ENCODE measurements at regions not wholly inside any gene's neighbourhood (a gene's known extent, or its start where the extent isn't known, plus 50 kb on each side); places are given as distances from the start of the nearest gene placed in this dataset.

- Histone ChIP-seq H3K27ac (ENCODE audit: low read depth, low read length) (no peak overlapping the region), H3K9me3 (ENCODE audit: control insufficient read depth in 5 of 5, low read length in 5 of 5) (no peaks in the 10 kb centered on the region), H3K9ac (ENCODE audit: low read length in 5 of 5) (no peak overlapping the region), H3K4me1 (ENCODE audit: control insufficient read depth in 5 of 5, insufficient read depth in 5 of 5, low read length in 5 of 5) (no peaks in the 10 kb centered on the region), H3K4me3 (ENCODE audit: low read depth in 1 of 5, low read length in 5 of 5) (no peak overlapping the region), H3K27me3 (ENCODE audit: control insufficient read depth in 5 of 5, insufficient read depth in 4 of 5, low read length in 5 of 5) (no peaks in the 10 kb centered on the region), H3K36me3 (ENCODE audit: control insufficient read depth in 5 of 5, insufficient read depth in 5 of 5, low read length in 5 of 5) (no peaks in the 10 kb centered on the region)
Observed at GRCh38 chr13:79097201-79097600, 308.9 kb downstream of the RBM26 start.

GRCh38 chr13:79096099-79096498, 310.0 kb downstream of the RBM26 start:
- no peaks in the 10 kb centered on the region for H3K27me3 ChIP-seq (ENCODE audit: control insufficient read depth in 5 of 5, insufficient read depth in 4 of 5, low read length in 5 of 5)
- no peaks in the 10 kb centered on the region for H3K9me3 ChIP-seq (ENCODE audit: control insufficient read depth in 5 of 5, low read length in 5 of 5)
- H3K9ac ChIP-seq (ENCODE audit: low read length in 5 of 5): no peak overlapping the region
- H3K27ac ChIP-seq (ENCODE audit: low read depth, low read length): no peak overlapping the region
- no peaks in the 10 kb centered on the region for H3K4me1 ChIP-seq (ENCODE audit: control insufficient read depth in 5 of 5, insufficient read depth in 5 of 5, low read length in 5 of 5)
- no peaks in the 10 kb centered on the region for H3K36me3 ChIP-seq (ENCODE audit: control insufficient read depth in 5 of 5, insufficient read depth in 5 of 5, low read length in 5 of 5)
- no peak overlapping the region for H3K4me3 ChIP-seq (ENCODE audit: low read depth in 1 of 5, low read length in 5 of 5)

GRCh38 chr13:79090552-79091124, 315.4 kb downstream of the RBM26 start:
- H3K9ac ChIP-seq (ENCODE audit: low read length in 5 of 5): no peak overlapping the region
- no peaks in the 10 kb centered on the region for H3K36me3 ChIP-seq (ENCODE audit: control insufficient read depth in 5 of 5, insufficient read depth in 5 of 5, low read length in 5 of 5)
- H3K4me1 ChIP-seq (ENCODE audit: control insufficient read depth in 5 of 5, insufficient read depth in 5 of 5, low read length in 5 of 5): no peaks in the 10 kb centered on the region
- H3K27ac ChIP-seq (ENCODE audit: low read depth, low read length): no peak overlapping the region
- H3K27me3 ChIP-seq (ENCODE audit: control insufficient read depth in 5 of 5, insufficient read depth in 4 of 5, low read length in 5 of 5): no peaks in the 10 kb centered on the region
- H3K9me3 ChIP-seq (ENCODE audit: control insufficient read depth in 5 of 5, low read length in 5 of 5): no peaks in the 10 kb centered on the region
- no peak overlapping the region for H3K4me3 ChIP-seq (ENCODE audit: low read depth in 1 of 5, low read length in 5 of 5)

GRCh38 chr13:79084802-79085424, 321.1 kb downstream of the RBM26 start:
- Histone ChIP-seq H3K4me1 (ENCODE audit: control insufficient read depth in 5 of 5, insufficient read depth in 5 of 5, low read length in 5 of 5) (no peaks in the 10 kb centered on the region), H3K27ac (ENCODE audit: low read depth, low read length) (no peak overlapping the region), H3K4me3 (ENCODE audit: low read depth in 1 of 5, low read length in 5 of 5) (no peak overlapping the region), H3K36me3 (ENCODE audit: control insufficient read depth in 5 of 5, insufficient read depth in 5 of 5, low read length in 5 of 5) (no peaks in the 10 kb centered on the region), H3K9me3 (ENCODE audit: control insufficient read depth in 5 of 5, low read length in 5 of 5) (peaks cover 0 to 2% (median 0%) of the 10 kb centered on the region in 5 donors), H3K27me3 (ENCODE audit: control insufficient read depth in 5 of 5, insufficient read depth in 4 of 5, low read length in 5 of 5) (no peaks in the 10 kb centered on the region), H3K9ac (ENCODE audit: low read length in 5 of 5) (no peak overlapping the region)

- Histone ChIP-seq H3K4me1 (ENCODE audit: control insufficient read depth in 5 of 5, insufficient read depth in 5 of 5, low read length in 5 of 5) (peaks cover 0 to 4% (median 0%) of the 10 kb centered on the region in 5 donors), H3K27me3 (ENCODE audit: control insufficient read depth in 5 of 5, insufficient read depth in 4 of 5, low read length in 5 of 5) (peaks cover 0 to 2% (median 0%) of the 10 kb centered on the region in 5 donors), H3K9me3 (ENCODE audit: control insufficient read depth in 5 of 5, low read length in 5 of 5) (peaks cover 0 to 2% (median 0%) of the 10 kb centered on the region in 5 donors), H3K27ac (ENCODE audit: low read depth, low read length) (no peak overlapping the region), H3K36me3 (ENCODE audit: control insufficient read depth in 5 of 5, insufficient read depth in 5 of 5, low read length in 5 of 5) (no peaks in the 10 kb centered on the region), H3K9ac (ENCODE audit: low read length in 5 of 5) (no peak overlapping the region), H3K4me3 (ENCODE audit: low read depth in 1 of 5, low read length in 5 of 5) (no peak overlapping the region)
Observed at GRCh38 chr13:79081942-79082341, 324.1 kb downstream of the RBM26 start.

- Histone ChIP-seq H3K4me1 (ENCODE audit: control insufficient read depth in 5 of 5, insufficient read depth in 5 of 5, low read length in 5 of 5) (peaks cover 0 to 4% (median 0%) of the 10 kb centered on the region in 5 donors), H3K9me3 (ENCODE audit: control insufficient read depth in 5 of 5, low read length in 5 of 5) (peaks cover 0 to 2% (median 0%) of the 10 kb centered on the region in 5 donors), H3K27ac (ENCODE audit: low read depth, low read length) (no peak overlapping the region), H3K9ac (ENCODE audit: low read length in 5 of 5) (no peak overlapping the region), H3K27me3 (ENCODE audit: control insufficient read depth in 5 of 5, insufficient read depth in 4 of 5, low read length in 5 of 5) (peaks cover 0 to 2% (median 0%) of the 10 kb centered on the region in 5 donors), H3K4me3 (ENCODE audit: low read depth in 1 of 5, low read length in 5 of 5) (no peak overlapping the region), H3K36me3 (ENCODE audit: control insufficient read depth in 5 of 5, insufficient read depth in 5 of 5, low read length in 5 of 5) (no peaks in the 10 kb centered on the region)
Observed at GRCh38 chr13:79079351-79079839, 326.7 kb downstream of the RBM26 start.

GRCh38 chr13:79075703-79076102, 330.4 kb downstream of the RBM26 start:
- Histone ChIP-seq H3K27me3 (ENCODE audit: control insufficient read depth in 5 of 5, insufficient read depth in 4 of 5, low read length in 5 of 5) (peaks cover 0 to 2% (median 0%) of the 10 kb centered on the region in 5 donors), H3K36me3 (ENCODE audit: control insufficient read depth in 5 of 5, insufficient read depth in 5 of 5, low read length in 5 of 5) (no peaks in the 10 kb centered on the region), H3K4me3 (ENCODE audit: low read depth in 1 of 5, low read length in 5 of 5) (no peak overlapping the region), H3K9me3 (ENCODE audit: control insufficient read depth in 5 of 5, low read length in 5 of 5) (peaks cover 0 to 2% (median 0%) of the 10 kb centered on the region in 5 donors), H3K4me1 (ENCODE audit: control insufficient read depth in 5 of 5, insufficient read depth in 5 of 5, low read length in 5 of 5) (peaks cover 0 to 4% (median 0%) of the 10 kb centered on the region in 5 donors), H3K9ac (ENCODE audit: low read length in 5 of 5) (no peak overlapping the region), H3K27ac (ENCODE audit: low read depth, low read length) (no peak overlapping the region)

GRCh38 chr13:79070343-79070974, 335.6 kb downstream of the RBM26 start:
- Histone ChIP-seq H3K4me1 (ENCODE audit: control insufficient read depth in 5 of 5, insufficient read depth in 5 of 5, low read length in 5 of 5) (no peaks in the 10 kb centered on the region), H3K9ac (ENCODE audit: low read length in 5 of 5) (no peak overlapping the region), H3K27me3 (ENCODE audit: control insufficient read depth in 5 of 5, insufficient read depth in 4 of 5, low read length in 5 of 5) (peaks cover 0 to 7% (median 0%) of the 10 kb centered on the region in 5 donors), H3K9me3 (ENCODE audit: control insufficient read depth in 5 of 5, low read length in 5 of 5) (no peaks in the 10 kb centered on the region), H3K36me3 (ENCODE audit: control insufficient read depth in 5 of 5, insufficient read depth in 5 of 5, low read length in 5 of 5) (no peaks in the 10 kb centered on the region), H3K27ac (ENCODE audit: low read depth, low read length) (no peak overlapping the region), H3K4me3 (ENCODE audit: low read depth in 1 of 5, low read length in 5 of 5) (no peak overlapping the region)

- Histone ChIP-seq H3K27me3 (ENCODE audit: control insufficient read depth in 5 of 5, insufficient read depth in 4 of 5, low read length in 5 of 5) (no peaks in the 10 kb centered on the region), H3K9ac (ENCODE audit: low read length in 5 of 5) (no peak overlapping the region), H3K36me3 (ENCODE audit: control insufficient read depth in 5 of 5, insufficient read depth in 5 of 5, low read length in 5 of 5) (no peaks in the 10 kb centered on the region), H3K4me1 (ENCODE audit: control insufficient read depth in 5 of 5, insufficient read depth in 5 of 5, low read length in 5 of 5) (no peaks in the 10 kb centered on the region), H3K27ac (ENCODE audit: low read depth, low read length) (no peak overlapping the region), H3K4me3 (ENCODE audit: low read depth in 1 of 5, low read length in 5 of 5) (no peak overlapping the region), H3K9me3 (ENCODE audit: control insufficient read depth in 5 of 5, low read length in 5 of 5) (no peaks in the 10 kb centered on the region)
Observed at GRCh38 chr13:79062291-79062690, 343.8 kb downstream of the RBM26 start.

GRCh38 chr13:79060216-79060615, 345.8 kb downstream of the RBM26 start:
- Histone ChIP-seq H3K9me3 (ENCODE audit: control insufficient read depth in 5 of 5, low read length in 5 of 5) (no peaks in the 10 kb centered on the region), H3K27me3 (ENCODE audit: control insufficient read depth in 5 of 5, insufficient read depth in 4 of 5, low read length in 5 of 5) (no peaks in the 10 kb centered on the region), H3K27ac (ENCODE audit: low read depth, low read length) (no peak overlapping the region), H3K4me1 (ENCODE audit: control insufficient read depth in 5 of 5, insufficient read depth in 5 of 5, low read length in 5 of 5) (no peaks in the 10 kb centered on the region), H3K36me3 (ENCODE audit: control insufficient read depth in 5 of 5, insufficient read depth in 5 of 5, low read length in 5 of 5) (no peaks in the 10 kb centered on the region), H3K9ac (ENCODE audit: low read length in 5 of 5) (no peak overlapping the region), H3K4me3 (ENCODE audit: low read depth in 1 of 5, low read length in 5 of 5) (no peak overlapping the region)
